GM20431 (cell line): ENCODE measurements at regions not wholly inside any gene's neighbourhood (a gene's known extent, or its start where the extent isn't known, plus 50 kb on each side); places are given as distances from the start of the nearest gene placed in this dataset.
"Not testable (repeated sequence)": the region's sequence is repeated elsewhere in the genome, so short reads cannot be mapped to it uniquely, and the experiment has no call there.

ENCODE experiments used
- in situ Hi-C: fragments of 300-500 bp; cut with MseI, MboI; formaldehyde crosslinking; loops from one replicate; pipeline ENCODE4 v1.15.0; 2020; ENCODE audit warnings: low sequenced_read_pairs; ENCODE audit not compliant: unreplicated experiment

- in situ Hi-C loops: no loop called here
These were observed 83.2 kb upstream of the TNP1 start for GRCh38 chr2:216943109-216943508.

GRCh38 chr2:216942465-216942864, 82.6 kb upstream of the TNP1 start:
- in situ Hi-C loops: no loop called here

GRCh38 chr2:216942016-216942415, 82.2 kb upstream of the TNP1 start:
- in situ Hi-C loops: no loop called here

- in situ Hi-C loops: no loop called here
These were observed 77.1 kb upstream of the TNP1 start for GRCh38 chr2:216936954-216937357.

- in situ Hi-C loops: no loop called here
These were observed 74.8 kb upstream of the TNP1 start for GRCh38 chr2:216934623-216935022.

GRCh38 chr2:216934151-216934550, 74.3 kb upstream of the TNP1 start:
- in situ Hi-C loops: no loop called here

GRCh38 chr2:216932863-216933548, 73.1 kb upstream of the TNP1 start:
- in situ Hi-C loops: no loop called here

- in situ Hi-C loops: no loop called here
These were observed 72.4 kb upstream of the TNP1 start for GRCh38 chr2:216932113-216932862.

GRCh38 chr2:216930716-216931115, 70.9 kb upstream of the TNP1 start:
- in situ Hi-C loops: no loop called here

- in situ Hi-C loops: not testable (repeated sequence)
These were observed 69.5 kb upstream of the TNP1 start for GRCh38 chr2:216929338-216929737.

GRCh38 chr2:216927163-216927562, 67.3 kb upstream of the TNP1 start:
- in situ Hi-C loops: no loop called here

- in situ Hi-C loops: no loop called here
These were observed 65.9 kb upstream of the TNP1 start for GRCh38 chr2:216925636-216926366.

- in situ Hi-C loops: no loop called here
These were observed 65.1 kb upstream of the TNP1 start for GRCh38 chr2:216925006-216925405.

GRCh38 chr2:216923706-216924105, 63.8 kb upstream of the TNP1 start:
- in situ Hi-C loops: no loop called here

- in situ Hi-C loops: no loop called here
These were observed 62.4 kb upstream of the TNP1 start for GRCh38 chr2:216922175-216922780.

- in situ Hi-C loops: no loop called here
These were observed 61.1 kb upstream of the TNP1 start for GRCh38 chr2:216920937-216921456.

- in situ Hi-C loops: no loop called here
These were observed 60.4 kb upstream of the TNP1 start for GRCh38 chr2:216920143-216920876.

GRCh38 chr2:216918088-216918680, 58.3 kb upstream of the TNP1 start:
- in situ Hi-C loops: no loop called here

- in situ Hi-C loops: no loop called here
These were observed 57.2 kb upstream of the TNP1 start for GRCh38 chr2:216916956-216917650.
